Lower lobe of right lung (tissue), 2 donors: ENCODE measurements at regions not wholly inside any gene's neighbourhood (a gene's known extent, or its start where the extent isn't known, plus 50 kb on each side); places are given as distances from the start of the nearest gene placed in this dataset.

Experiments
- ATAC-seq, 2 donors: fragments of 200-7000 bp; cut with Tn5 transposase; one replicate each; pipeline ENCODE4 v1.9.1; 2020 to 2022; ENCODE audit warnings: mild to moderate bottlenecking in 2 of 2, moderate library complexity in 2 of 2
- DNase-seq: peaks from one replicate; pipeline ENCODE4 v3.0.0-alpha.2; 2020
- H3K27ac ChIP-seq: fragments of 200-600 bp; one replicate; pipeline ENCODE4 v1.8.0; 2022
- H3K27me3 ChIP-seq: fragments of 200-600 bp; one replicate; pipeline ENCODE4 v1.8.0; 2022; ENCODE audit warnings: low read depth
- H3K36me3 ChIP-seq: fragments of 200-600 bp; one replicate; pipeline ENCODE4 v1.8.0; 2022; ENCODE audit warnings: mild to moderate bottlenecking
- H3K4me1 ChIP-seq: fragments of 200-600 bp; one replicate; pipeline ENCODE4 v1.8.0; 2022
- H3K4me3 ChIP-seq: fragments of 200-600 bp; one replicate; pipeline ENCODE4 v1.8.0; 2022; ENCODE audit warnings: mild to moderate bottlenecking
- H3K9me3 ChIP-seq: fragments of 200-600 bp; one replicate; pipeline ENCODE4 v1.8.0; 2022
- CTCF ChIP-seq: fragments of 200-600 bp; IDR thresholded peaks from one replicate; pipeline ENCODE4 v1.8.0; 2022; ENCODE audit warnings: antibody characterized with exemption, mild to moderate bottlenecking
- intact Hi-C: fragments of 100-400 bp; cut with DNase I; formaldehyde crosslinking; loops from one replicate; pipeline ENCODE4 v1.11.0; 2022
- donor health status: DM: no; HTN: yes; CAD: no; lungs with severe emphysema.

- peak; percentile 50 for TF ChIP-seq CTCF
- Histone ChIP-seq H3K9me3 (no peaks in the 10 kb centered on the region), H3K36me3 (no peaks in the 10 kb centered on the region), H3K27me3 (no peaks in the 10 kb centered on the region), H3K27ac (no peak overlapping the region), H3K4me3 (no peak overlapping the region), H3K4me1 (no peaks in the 10 kb centered on the region)
- peak in 1 of 2 donors; percentile 45 for ATAC-seq
- intact Hi-C loops = no loop called here
- no peak for DNase-seq
Observed at GRCh38 chr12:63276537-63277365, 125.8 kb upstream of the AVPR1A start.

- no peak overlapping the region for H3K4me3 ChIP-seq
- DNase-seq (no peak), ATAC-seq (no peak)
- H3K4me1 ChIP-seq = no peaks in the 10 kb centered on the region
- H3K27me3 ChIP-seq = no peaks in the 10 kb centered on the region
- intact Hi-C loops = no loop called here
- H3K36me3 ChIP-seq = no peaks in the 10 kb centered on the region
- no peak overlapping the region for H3K27ac ChIP-seq
- peaks cover 21% of the 10 kb centered on the region for H3K9me3 ChIP-seq
- no peak for TF ChIP-seq CTCF
Observed at GRCh38 chr12:63266988-63267387, 116.0 kb upstream of the AVPR1A start.

- ATAC-seq = no peak
- Histone ChIP-seq H3K27ac (no peak overlapping the region), H3K4me1 (no peaks in the 10 kb centered on the region), H3K27me3 (no peaks in the 10 kb centered on the region), H3K36me3 (no peaks in the 10 kb centered on the region), H3K9me3 (peaks cover 21% of the 10 kb centered on the region), H3K4me3 (no peak overlapping the region)
- no peak for DNase-seq
- intact Hi-C loops = no loop called here
- no peak for TF ChIP-seq CTCF
Observed at GRCh38 chr12:63264629-63265028, 113.6 kb upstream of the AVPR1A start.

GRCh38 chr12:63250486-63250885 lies 99.5 kb upstream of the AVPR1A start:
- intact Hi-C loops = no loop called here

GRCh38 chr12:63238892-63239291 lies 87.9 kb upstream of the AVPR1A start:
- no peak for DNase-seq
- Histone ChIP-seq H3K4me3 (no peak overlapping the region), H3K4me1 (no peaks in the 10 kb centered on the region), H3K27ac (no peak overlapping the region), H3K27me3 (no peaks in the 10 kb centered on the region), H3K9me3 (peaks cover 4% of the 10 kb centered on the region), H3K36me3 (no peaks in the 10 kb centered on the region)
- no peak for TF ChIP-seq CTCF
- intact Hi-C loops = no loop called here
- no peak for ATAC-seq

More at GRCh38 chr12:63250486-63250885, 99.5 kb upstream of the AVPR1A start:
- Histone ChIP-seq H3K27me3 (no peaks in the 10 kb centered on the region), H3K4me1 (no peaks in the 10 kb centered on the region), H3K4me3 (no peak overlapping the region), H3K27ac (no peak overlapping the region), H3K36me3 (no peaks in the 10 kb centered on the region), H3K9me3 (no peaks in the 10 kb centered on the region)
- no peak for ATAC-seq
- no peak for DNase-seq
- no peak for TF ChIP-seq CTCF
